ENCODE measurements at regions not wholly inside any gene's neighbourhood (a gene's known extent, or its start where the extent isn't known, plus 50 kb on each side); places are given as distances from the start of the nearest gene placed in this dataset.

DNA sequence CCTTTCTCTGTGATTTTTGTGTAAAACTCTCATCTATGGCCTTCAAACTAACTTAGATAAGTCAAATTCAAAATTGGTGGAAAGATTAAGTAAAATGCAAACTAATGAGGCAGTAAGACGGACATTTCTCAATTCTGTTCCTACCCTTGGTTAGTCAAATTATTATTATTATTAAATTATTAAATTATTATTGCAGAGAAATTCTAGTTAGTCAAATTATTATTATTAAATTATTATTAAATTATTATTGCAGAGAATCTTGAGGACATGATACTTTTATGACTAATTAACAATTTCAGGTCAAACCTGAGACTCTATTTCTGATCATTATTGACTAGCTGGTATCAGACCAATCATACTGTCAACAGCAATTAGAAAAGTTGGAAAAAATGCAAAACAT, 845.0 kb upstream of the NECTIN3 start:
- TF ChIP-seq, protein P1, sequence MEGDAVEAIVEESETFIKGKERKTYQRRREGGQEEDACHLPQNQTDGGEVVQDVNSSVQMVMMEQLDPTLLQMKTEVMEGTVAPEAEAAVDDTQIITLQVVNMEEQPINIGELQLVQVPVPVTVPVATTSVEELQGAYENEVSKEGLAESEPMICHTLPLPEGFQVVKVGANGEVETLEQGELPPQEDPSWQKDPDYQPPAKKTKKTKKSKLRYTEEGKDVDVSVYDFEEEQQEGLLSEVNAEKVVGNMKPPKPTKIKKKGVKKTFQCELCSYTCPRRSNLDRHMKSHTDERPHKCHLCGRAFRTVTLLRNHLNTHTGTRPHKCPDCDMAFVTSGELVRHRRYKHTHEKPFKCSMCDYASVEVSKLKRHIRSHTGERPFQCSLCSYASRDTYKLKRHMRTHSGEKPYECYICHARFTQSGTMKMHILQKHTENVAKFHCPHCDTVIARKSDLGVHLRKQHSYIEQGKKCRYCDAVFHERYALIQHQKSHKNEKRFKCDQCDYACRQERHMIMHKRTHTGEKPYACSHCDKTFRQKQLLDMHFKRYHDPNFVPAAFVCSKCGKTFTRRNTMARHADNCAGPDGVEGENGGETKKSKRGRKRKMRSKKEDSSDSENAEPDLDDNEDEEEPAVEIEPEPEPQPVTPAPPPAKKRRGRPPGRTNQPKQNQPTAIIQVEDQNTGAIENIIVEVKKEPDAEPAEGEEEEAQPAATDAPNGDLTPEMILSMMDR (IDR thresholded peaks at IDR 0.05; ENCODE audit: insufficient read depth, low read depth, low read length), result no peak
- DNase-seq (ENCODE audit: low read depth), result no peak
- H3K4me3 ChIP-seq (ENCODE audit: low read depth, low read length), result no peak overlapping the region

DNA sequence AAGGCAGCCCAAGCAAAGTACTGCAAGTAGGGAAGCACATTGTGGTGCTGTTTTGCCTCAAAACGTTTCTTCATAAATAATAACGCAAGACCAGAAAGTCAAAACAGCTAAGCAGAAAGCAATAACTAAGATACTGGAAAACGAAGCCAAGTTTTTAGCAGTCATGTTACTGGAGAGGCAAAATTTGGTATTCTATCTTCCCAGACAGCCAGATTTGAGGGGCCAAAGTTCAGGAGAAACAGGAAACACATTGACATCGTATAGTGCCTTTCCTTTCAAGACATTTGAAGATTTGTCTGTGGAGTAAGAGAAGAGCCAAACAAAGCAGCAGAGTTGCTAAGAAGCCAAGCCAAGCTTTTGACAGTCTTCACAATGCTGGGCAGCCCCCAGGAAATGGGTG, 843.6 kb upstream of the NECTIN3 start:
- TF ChIP-seq, protein P1 (IDR thresholded peaks at IDR 0.05; ENCODE audit: insufficient read depth, low read depth, low read length), result no peak
- peak; percentile 79 for DNase-seq (ENCODE audit: low read depth)

DNA sequence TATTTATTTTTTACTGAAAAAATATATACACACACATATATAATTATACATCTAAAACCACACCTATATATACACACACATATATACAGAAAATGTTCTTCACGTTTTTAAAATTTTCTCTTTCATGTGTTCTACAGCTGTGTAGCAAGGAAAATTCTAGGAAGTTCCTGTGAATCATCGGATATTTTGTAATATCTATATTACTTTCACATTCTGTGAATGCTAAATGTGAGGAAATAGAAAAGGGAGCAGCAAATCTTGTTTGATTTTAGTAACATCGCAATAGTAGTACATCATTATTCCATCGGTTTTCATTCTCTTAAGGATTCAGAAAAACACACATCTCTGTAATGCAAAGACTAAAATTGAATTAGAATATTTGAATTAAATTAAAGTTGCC, 836.8 kb upstream of the NECTIN3 start:
- DNase-seq (ENCODE audit: low read depth), result no peak
- no peak overlapping the region for H3K4me3 ChIP-seq (ENCODE audit: low read depth, low read length)
- TF ChIP-seq, protein P1 (IDR thresholded peaks at IDR 0.05; ENCODE audit: insufficient read depth, low read depth, low read length), result no peak

More for the DNA sequence above, 843.6 kb upstream of the NECTIN3 start:
- H3K4me3 ChIP-seq (ENCODE audit: low read depth, low read length), result no peak overlapping the region

DNA sequence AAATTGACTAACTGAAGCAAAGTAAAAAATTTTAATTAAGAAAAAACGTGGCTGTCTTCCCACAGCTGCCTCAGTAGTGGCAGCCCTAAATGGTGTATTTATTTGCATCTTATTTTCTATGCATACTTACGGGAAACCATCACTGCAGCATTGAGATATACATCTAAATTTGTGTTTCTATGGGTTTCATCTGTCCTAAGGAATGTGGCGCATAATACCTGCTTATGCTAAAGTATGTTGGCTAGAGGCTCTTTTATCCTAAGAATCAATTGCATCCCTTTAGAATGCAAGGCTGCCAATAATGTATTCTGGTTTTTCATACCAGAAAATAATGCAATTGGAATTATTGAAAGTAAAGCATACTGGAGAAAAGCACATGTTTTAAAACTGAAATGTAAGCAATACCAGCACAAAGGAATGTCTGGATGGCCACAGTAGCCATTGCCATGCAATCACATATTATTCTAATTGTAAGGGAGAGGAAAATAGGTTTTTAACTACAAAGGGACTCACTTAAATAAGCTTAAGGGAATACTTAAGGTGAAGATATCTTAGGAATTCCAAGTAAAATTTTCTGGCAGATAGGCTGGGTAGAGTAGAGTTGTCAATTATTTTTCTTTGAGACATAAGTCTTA, 834.5 kb upstream of the NECTIN3 start:
- no peak for DNase-seq (ENCODE audit: low read depth)
- TF ChIP-seq, protein P1 (IDR thresholded peaks at IDR 0.05; ENCODE audit: insufficient read depth, low read depth, low read length), result no peak
- H3K4me3 ChIP-seq (ENCODE audit: low read depth, low read length), result no peak overlapping the region

DNA sequence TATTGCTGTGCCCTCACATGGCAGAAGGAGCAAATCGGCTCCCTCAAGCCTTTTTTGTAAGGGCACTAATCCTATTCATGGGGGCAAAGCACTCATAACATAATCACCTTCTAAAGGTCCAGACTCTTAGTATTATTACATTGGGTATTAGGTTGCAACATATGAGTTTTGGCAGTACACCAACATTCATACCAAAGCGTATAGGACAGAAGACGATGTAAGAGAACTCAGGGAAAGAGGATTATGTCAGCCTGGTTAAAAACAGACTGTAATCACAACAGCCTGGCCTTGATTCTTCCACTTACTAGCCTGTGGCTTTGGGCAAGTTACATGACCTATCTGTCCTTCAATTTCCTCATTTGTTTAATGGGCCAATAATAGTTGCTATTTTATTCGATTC, 828.5 kb upstream of the NECTIN3 start:
- DNase-seq (ENCODE audit: low read depth), result peak; percentile 75
- TF ChIP-seq, protein P1 (IDR thresholded peaks at IDR 0.05; ENCODE audit: insufficient read depth, low read depth, low read length), result no peak
- no peak overlapping the region for H3K4me3 ChIP-seq (ENCODE audit: low read depth, low read length)

DNA sequence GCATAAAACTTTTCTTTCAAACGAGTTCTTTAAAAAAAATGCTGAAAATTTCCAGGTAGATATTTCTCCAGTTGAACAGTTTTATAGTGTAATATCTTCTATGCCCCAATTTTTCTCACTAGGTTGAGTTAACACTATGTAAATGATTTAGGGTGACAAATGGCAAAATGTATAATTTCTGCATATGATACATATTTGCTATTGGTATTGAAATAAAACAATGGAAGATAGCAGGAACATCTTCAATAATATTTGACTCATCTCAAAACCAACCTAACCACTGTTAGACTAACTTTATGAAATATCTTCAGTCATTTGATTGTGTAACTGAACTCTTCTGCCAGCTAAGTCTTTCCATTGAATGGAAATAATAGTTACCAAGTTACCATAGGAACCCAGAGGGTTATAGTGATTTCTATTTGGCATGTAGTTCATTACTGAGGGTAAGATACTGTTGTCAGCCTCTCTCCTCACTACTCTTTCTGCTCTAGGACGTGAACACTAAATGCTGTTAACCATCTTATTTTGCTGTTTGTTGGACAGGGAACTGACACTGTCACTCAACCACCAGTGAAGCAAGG, 824.7 kb upstream of the NECTIN3 start:
- TF ChIP-seq, protein P1 (IDR thresholded peaks at IDR 0.05; ENCODE audit: insufficient read depth, low read depth, low read length), result no peak
- no peak overlapping the region for H3K4me3 ChIP-seq (ENCODE audit: low read depth, low read length)
- no peak for DNase-seq (ENCODE audit: low read depth)

DNA sequence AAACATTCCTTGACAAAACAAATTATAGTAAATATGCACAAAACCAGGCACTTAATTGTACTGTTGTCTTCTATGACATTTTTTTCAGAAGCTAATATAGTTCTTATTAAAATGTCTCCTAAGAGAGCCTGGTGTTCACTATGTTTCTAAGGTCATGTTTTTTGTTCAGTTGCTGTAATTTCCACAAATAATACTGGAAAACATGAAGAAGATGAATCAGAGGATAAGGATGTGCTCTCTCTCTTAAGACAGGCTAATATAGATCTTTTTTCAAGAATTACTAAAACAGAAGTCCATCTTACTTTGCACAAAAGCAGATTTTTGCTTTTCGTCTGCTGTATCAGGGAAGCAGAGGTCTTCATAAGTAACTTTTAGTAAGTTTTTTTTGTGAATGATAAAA, 823.0 kb upstream of the NECTIN3 start:
- no peak overlapping the region for H3K4me3 ChIP-seq (ENCODE audit: low read depth, low read length)
- DNase-seq (ENCODE audit: low read depth), result peak; percentile 26
- TF ChIP-seq, protein P1 (IDR thresholded peaks at IDR 0.05; ENCODE audit: insufficient read depth, low read depth, low read length), result no peak
